Spleen (tissue), 11 donors: ENCODE measurements at regions not wholly inside any gene's neighbourhood (a gene's known extent, or its start where the extent isn't known, plus 50 kb on each side); places are given as distances from the start of the nearest gene placed in this dataset.

Experiments used
- DNase-seq: peaks from one replicate; pipeline ENCODE4 v3.0.0-alpha.2; 2020
- H3K27ac ChIP-seq, 8 donors: fragments of 200-600 bp; sonication (generic) in 7 of 8; 1 replicate in 4 of 8; 2 replicates in 4 of 8; pipeline versions ENCODE4 v1.5.0 to v1.8.0; 2016 to 2021; ENCODE audit warnings: inconsistent platforms in 4 of 8, mild to moderate bottlenecking in 4 of 8, moderate library complexity in 1 of 8
- H3K27me3 ChIP-seq, 7 donors: fragments of 200-600 bp; sonication (generic) in 6 of 7; replicated peaks in 1 of 7; 1 replicate in 4 of 7; 2 replicates in 3 of 7; pipeline versions ENCODE4 v1.5.0 to v1.8.0; 2016 to 2021; ENCODE audit warnings: inconsistent platforms in 3 of 7, mild to moderate bottlenecking in 1 of 7
- H3K36me3 ChIP-seq, 6 donors: fragments of 200-600 bp; sonication (generic) in 5 of 6; 1 replicate in 4 of 6; 2 replicates in 2 of 6; pipeline versions ENCODE4 v1.5.0 to v1.8.0; 2016 to 2021; ENCODE audit warnings: inconsistent platforms in 2 of 6
- H3K4me1 ChIP-seq, 6 donors: fragments of 200-600 bp; sonication (generic) in 5 of 6; 1 replicate in 3 of 6; 2 replicates in 3 of 6; pipeline versions ENCODE4 v1.5.0 to v1.8.0; 2016 to 2021; ENCODE audit warnings: inconsistent platforms in 3 of 6
- H3K4me3 ChIP-seq, 8 donors: fragments of 200-600 bp; sonication (generic) in 7 of 8; 1 replicate in 4 of 8; 2 replicates in 4 of 8; pipeline versions ENCODE4 v1.5.0 to v1.8.0; 2016 to 2021; ENCODE audit warnings: inconsistent platforms in 4 of 8, mild to moderate bottlenecking in 4 of 8, moderate library complexity in 2 of 8
- H3K9me3 ChIP-seq, 8 donors: fragments of 200-600 bp; sonication (generic) in 7 of 8; 1 replicate in 4 of 8; 2 replicates in 4 of 8; pipeline versions ENCODE4 v1.5.0 to v1.8.0; 2016 to 2021; ENCODE audit warnings: inconsistent platforms in 4 of 8
- POLR2A ChIP-seq, 3 donors: fragments of 450-650 bp; IDR thresholded peaks; one replicate each; pipeline ENCODE4 v1.5.1; 2017; ENCODE audit warnings: antibody characterized with exemption in 3 of 3, mild to moderate bottlenecking in 1 of 3
- POLR2AphosphoS5 ChIP-seq, 3 donors: sonication (generic); formaldehyde crosslinking; IDR thresholded peaks; one replicate each; pipeline ENCODE4 v1.5.1; 2017; ENCODE audit warnings: antibody characterized with exemption in 3 of 3
- WGBS, 5 donors: extraction: QIAGEN DNeasy Blood & Tissue Kit in 3 of 5; methylation state at CpG; one replicate each; pipeline versions ENCODE4 v1.1.5 to v1.1.7; 2013 to 2018; 5-methylcytosine and 5-hydroxymethylcytosine counted together
- intact Hi-C: fragments of 100-400 bp; cut with DNase I; formaldehyde crosslinking; loops from one replicate; pipeline ENCODE4 v1.15.0; 2023; ENCODE audit warnings: low total_unique reads
- TF ChIP-seq, protein P1 (sequence below), 11 experiments: fragments of 200-600 bp in 7 of 11; fragments of 450-650 bp in 4 of 11; sonication (generic) in 4 of 11; IDR thresholded peaks in 8 of 11; conservative IDR thresholded peaks in 3 of 11; 1 replicate in 7 of 11; 2 replicates in 4 of 11; pipeline versions ENCODE4 v1.4.0 to v1.8.0; 2016 to 2021; ENCODE audit warnings: antibody characterized with exemption in 11 of 11, inconsistent platforms in 4 of 11, mild to moderate bottlenecking in 1 of 11
- donor health status: healthy with polysubstance abuse.
- donor health status: DM: no; HTN: no; CAD: no; lungs with moderate emphysema.
- donor health status: DM: no; HTN: no; CAD: no.
- donor health status: Bipolar disorder and iron deficiency.
- donor health status: healthy.
- donor health status: DM: no; HTN: no; CAD: no.
- donor health status: DM: yes; HTN: yes; CAD: no.

DNA sequence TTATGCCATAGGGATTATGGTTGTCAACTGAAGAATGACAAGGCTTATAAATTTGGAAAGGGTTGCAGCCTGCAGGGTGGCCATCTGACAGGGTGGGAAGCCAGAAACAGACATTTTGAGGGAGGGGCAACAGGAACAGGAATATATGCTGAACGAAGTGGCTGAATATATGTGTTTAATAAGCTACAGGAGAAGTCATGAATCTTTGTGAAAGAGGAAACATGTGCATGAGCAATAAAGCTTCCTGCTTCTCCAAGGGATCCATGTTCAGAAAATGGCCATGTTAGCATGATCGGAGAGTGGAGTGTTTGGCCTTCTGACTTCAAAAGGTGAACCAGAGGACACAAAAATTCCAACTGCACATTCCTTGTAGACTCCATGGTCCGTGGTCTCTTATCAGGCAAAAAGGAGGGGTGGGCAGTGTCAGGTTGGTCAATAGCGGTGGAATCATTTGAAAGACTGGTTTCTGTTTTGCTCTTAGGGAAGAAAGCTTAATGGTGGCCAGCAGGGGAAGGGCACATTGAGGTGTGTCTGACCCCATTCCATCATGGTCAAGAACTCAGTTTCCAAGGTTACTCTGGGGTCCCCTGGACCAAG, 144.1 kb downstream of the SOCS6 start:
- Histone ChIP-seq H3K4me1 (no peaks in the 10 kb centered on the region), H3K4me3 (no peak overlapping the region), H3K27ac (no peak overlapping the region), H3K36me3 (no peaks in the 10 kb centered on the region), H3K27me3 (no peaks in the 10 kb centered on the region), H3K9me3 (no peaks in the 10 kb centered on the region)
- DNase-seq = no peak
- 59 to 69% (median 67%) methylated on average over 4 of the region's 4 CpGs for WGBS, 5 donors
- intact Hi-C loops = loop anchor here (5.0 kb wide), 1 partner anchor 236 kb away; no protein-coding TSS in a partner anchor
- TF ChIP-seq, protein P1, sequence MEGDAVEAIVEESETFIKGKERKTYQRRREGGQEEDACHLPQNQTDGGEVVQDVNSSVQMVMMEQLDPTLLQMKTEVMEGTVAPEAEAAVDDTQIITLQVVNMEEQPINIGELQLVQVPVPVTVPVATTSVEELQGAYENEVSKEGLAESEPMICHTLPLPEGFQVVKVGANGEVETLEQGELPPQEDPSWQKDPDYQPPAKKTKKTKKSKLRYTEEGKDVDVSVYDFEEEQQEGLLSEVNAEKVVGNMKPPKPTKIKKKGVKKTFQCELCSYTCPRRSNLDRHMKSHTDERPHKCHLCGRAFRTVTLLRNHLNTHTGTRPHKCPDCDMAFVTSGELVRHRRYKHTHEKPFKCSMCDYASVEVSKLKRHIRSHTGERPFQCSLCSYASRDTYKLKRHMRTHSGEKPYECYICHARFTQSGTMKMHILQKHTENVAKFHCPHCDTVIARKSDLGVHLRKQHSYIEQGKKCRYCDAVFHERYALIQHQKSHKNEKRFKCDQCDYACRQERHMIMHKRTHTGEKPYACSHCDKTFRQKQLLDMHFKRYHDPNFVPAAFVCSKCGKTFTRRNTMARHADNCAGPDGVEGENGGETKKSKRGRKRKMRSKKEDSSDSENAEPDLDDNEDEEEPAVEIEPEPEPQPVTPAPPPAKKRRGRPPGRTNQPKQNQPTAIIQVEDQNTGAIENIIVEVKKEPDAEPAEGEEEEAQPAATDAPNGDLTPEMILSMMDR (IDR thresholded peaks at IDR 0.05 in 8 of 11, conservative IDR thresholded peaks at IDR 0.05 in 3 of 11) = no peak
- no peak for TF ChIP-seq POLR2A (IDR thresholded peaks at IDR 0.05)
- TF ChIP-seq POLR2AphosphoS5 (IDR thresholded peaks at IDR 0.05) = no peak

DNA sequence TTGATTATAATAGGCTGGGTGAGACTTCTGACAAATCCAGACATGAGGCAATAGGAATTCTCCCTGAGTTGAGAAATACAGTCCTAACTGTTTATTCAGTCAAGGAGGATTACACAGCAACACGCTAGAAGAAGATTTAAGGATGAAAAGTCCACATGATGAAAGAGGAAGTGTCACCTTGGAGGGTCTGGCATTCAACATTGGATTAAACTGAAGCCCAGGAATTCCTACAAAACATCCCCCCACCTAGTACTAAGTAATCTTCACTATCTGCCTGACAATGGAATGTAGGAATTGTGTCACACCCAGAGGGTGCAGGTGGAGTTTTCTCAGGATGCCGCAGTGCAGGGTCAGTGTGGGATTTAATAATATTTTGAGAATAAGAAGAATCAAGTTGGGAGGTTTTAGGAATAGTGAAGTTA, 142.4 kb downstream of the SOCS6 start:
- no peak overlapping the region for H3K27ac ChIP-seq
- no peak for TF ChIP-seq POLR2AphosphoS5 (IDR thresholded peaks at IDR 0.05)
- no peak overlapping the region for H3K4me3 ChIP-seq
- WGBS, 5 donors = 75 to 81% (median 76%) methylated on average over 2 of the region's 2 CpGs
- no peaks in the 10 kb centered on the region for H3K27me3 ChIP-seq
- H3K9me3 ChIP-seq = no peaks in the 10 kb centered on the region
- intact Hi-C loops = loop anchor here (5.0 kb wide), 1 partner anchor 234 kb away; no protein-coding TSS in a partner anchor
- H3K4me1 ChIP-seq = no peaks in the 10 kb centered on the region
- no peaks in the 10 kb centered on the region for H3K36me3 ChIP-seq
- no peak for DNase-seq

DNA sequence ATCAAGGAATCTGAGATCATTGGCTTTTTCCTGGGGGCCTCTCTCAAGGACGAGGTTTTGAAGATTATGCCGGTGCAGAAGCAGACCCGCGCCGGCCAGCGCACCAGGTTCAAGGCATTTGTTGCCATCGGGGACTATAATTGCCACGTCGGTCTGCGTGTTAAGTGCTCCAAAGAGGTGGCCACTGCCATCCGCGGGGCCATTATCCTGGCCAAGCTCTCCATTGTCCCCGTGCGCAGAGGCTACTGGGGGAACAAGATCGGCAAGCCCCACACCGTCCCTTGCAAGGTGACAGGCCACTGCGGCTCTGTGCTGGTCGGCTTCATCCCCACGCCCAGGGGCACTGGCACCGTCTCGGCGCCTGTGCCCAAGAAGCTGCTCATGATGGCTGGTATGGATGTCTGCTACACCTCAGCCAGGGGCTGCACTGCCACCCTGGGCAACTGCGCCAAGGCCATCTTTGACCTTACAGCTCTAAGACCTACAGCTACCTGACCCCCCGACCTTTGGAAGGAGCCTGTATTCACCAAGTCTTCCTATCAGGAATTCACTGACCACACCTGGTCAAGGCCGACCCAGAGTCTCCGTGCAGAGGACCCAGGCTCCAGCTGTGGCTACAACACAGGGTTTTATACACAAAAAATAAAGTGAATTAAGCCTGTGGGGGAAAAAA, 141.8 kb downstream of the SOCS6 start:
- intact Hi-C loops = loop anchor here (5.0 kb wide), 1 partner anchor 233 kb away; no protein-coding TSS in a partner anchor
- H3K4me1 ChIP-seq = no peaks in the 10 kb centered on the region
- WGBS, 5 donors = 92 to 96% (median 95%) methylated on average over 21 to 26 of the region's 26 CpGs
- no peak overlapping the region for H3K4me3 ChIP-seq
- no peaks in the 10 kb centered on the region for H3K27me3 ChIP-seq
- no peak overlapping the region for H3K27ac ChIP-seq
- no peak for DNase-seq
- H3K9me3 ChIP-seq = no peaks in the 10 kb centered on the region
- TF ChIP-seq, protein P1 (IDR thresholded peaks at IDR 0.05 in 8 of 11, conservative IDR thresholded peaks at IDR 0.05 in 3 of 11) = no peak
- no peak for TF ChIP-seq POLR2A (IDR thresholded peaks at IDR 0.05)
- no peak for TF ChIP-seq POLR2AphosphoS5 (IDR thresholded peaks at IDR 0.05)
- no peaks in the 10 kb centered on the region for H3K36me3 ChIP-seq

DNA sequence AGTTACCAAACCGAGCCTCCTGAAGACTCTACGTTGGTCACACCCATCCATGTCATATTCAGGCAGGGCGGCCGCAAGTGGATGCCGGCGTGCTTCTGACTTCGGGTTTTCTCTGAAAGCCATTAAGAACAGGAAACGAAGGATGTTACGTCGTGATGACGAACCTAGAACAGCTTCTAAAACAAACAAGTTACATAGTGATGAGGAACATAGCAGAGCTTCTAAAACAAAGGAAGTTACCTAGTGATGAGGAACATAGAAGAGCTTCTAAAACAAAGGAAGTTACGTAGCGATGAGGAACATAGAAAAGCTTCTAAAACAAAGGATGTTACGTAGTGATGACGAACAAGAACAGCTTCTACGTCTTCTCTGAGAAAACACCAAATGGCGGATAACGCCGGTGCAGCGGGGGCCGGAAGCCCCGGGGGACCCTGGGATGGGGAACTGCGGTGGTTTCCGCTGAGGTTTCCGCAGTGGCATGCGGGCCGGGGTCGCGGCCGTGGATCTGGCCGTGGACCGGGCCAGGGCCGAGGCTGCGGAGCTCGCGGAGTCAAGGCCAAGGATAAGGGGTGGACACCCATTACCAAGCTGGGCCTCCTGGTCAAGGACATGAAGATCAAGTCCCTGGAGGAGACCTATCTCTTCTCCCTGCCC, 141.1 kb downstream of the SOCS6 start:
- TF ChIP-seq POLR2A (IDR thresholded peaks at IDR 0.05) = no peak
- TF ChIP-seq, protein P1 (IDR thresholded peaks at IDR 0.05 in 8 of 11, conservative IDR thresholded peaks at IDR 0.05 in 3 of 11) = no peak
- no peak for TF ChIP-seq POLR2AphosphoS5 (IDR thresholded peaks at IDR 0.05)
- H3K27me3 ChIP-seq = no peaks in the 10 kb centered on the region
- peak; percentile 74 for DNase-seq
- H3K27ac ChIP-seq = no peak overlapping the region
- WGBS, 5 donors = 87 to 92% (median 91%) methylated on average over 36 of the region's 36 CpGs
- intact Hi-C loops = loop anchor here (5.0 kb wide), 1 partner anchor 233 kb away; no protein-coding TSS in a partner anchor
- no peaks in the 10 kb centered on the region for H3K36me3 ChIP-seq
- no peaks in the 10 kb centered on the region for H3K9me3 ChIP-seq
- H3K4me3 ChIP-seq = no peak overlapping the region
- no peaks in the 10 kb centered on the region for H3K4me1 ChIP-seq
